Ectodermal cell (in vitro differentiated cells): ENCODE measurements at regions not wholly inside any gene's neighbourhood (a gene's known extent, or its start where the extent isn't known, plus 50 kb on each side); places are given as distances from the start of the nearest gene placed in this dataset.

Source experiments
- H3K27ac ChIP-seq: 2 replicates; pipeline ENCODE4 v1.7.0; 2013; ENCODE audit warnings: mild to moderate bottlenecking, low read depth, low read length; ENCODE audit not compliant: insufficient read depth, poor library complexity, severe bottlenecking
- H3K27me3 ChIP-seq: 2 replicates; pipeline ENCODE4 v1.7.0; 2013; ENCODE audit warnings: mild to moderate bottlenecking, low read length; ENCODE audit not compliant: insufficient read depth, control insufficient read depth, poor library complexity, severe bottlenecking
- H3K36me3 ChIP-seq: one replicate; pipeline ENCODE4 v1.7.0; 2013; ENCODE audit warnings: low read length; ENCODE audit not compliant: control insufficient read depth, insufficient read depth
- H3K4me1 ChIP-seq: one replicate; pipeline ENCODE4 v1.7.0; 2013; ENCODE audit warnings: low read length; ENCODE audit not compliant: control insufficient read depth, insufficient read depth
- H3K4me3 ChIP-seq: 2 replicates; pipeline ENCODE4 v1.7.0; 2013; ENCODE audit warnings: low read depth, low read length, control low read depth; ENCODE audit not compliant: insufficient read depth
- H3K9me3 ChIP-seq: 2 replicates; pipeline ENCODE4 v1.7.0; 2013; ENCODE audit warnings: mild to moderate bottlenecking, low read length, moderate library complexity; ENCODE audit not compliant: control insufficient read depth
- WGBS, 2 experiments: methylation state at CpG; one replicate each; pipeline ENCODE4 v1.1.7; 2013; ENCODE audit warnings: missing lambda C conversion rate in 2 of 2; 5-methylcytosine and 5-hydroxymethylcytosine counted together

DNA sequence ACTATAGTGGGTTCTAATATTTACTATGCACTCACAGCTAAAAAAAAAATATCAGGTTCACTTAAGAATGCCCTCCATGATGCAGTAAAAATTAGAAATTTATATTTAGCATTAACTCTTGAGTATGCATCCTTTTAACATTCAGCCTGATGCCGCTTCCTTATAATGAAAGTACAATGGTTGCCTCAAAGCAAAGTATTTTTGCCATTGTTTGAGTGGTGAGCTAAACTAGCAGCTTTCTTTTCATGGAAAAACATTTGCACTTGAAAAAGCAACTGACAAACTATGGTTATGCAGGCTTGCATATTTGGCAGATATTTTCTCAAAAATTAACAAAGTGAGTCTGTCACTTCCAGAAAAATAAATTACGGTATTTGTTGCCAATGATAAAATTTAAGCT, 188.6 kb downstream of the SLC6A15 start:
- Histone ChIP-seq H3K27me3 (no peaks in the 10 kb centered on the region), H3K27ac (no peak overlapping the region), H3K36me3 (no peaks in the 10 kb centered on the region), H3K4me3 (no peak overlapping the region), H3K4me1 (no peaks in the 10 kb centered on the region), H3K9me3 (no peaks in the 10 kb centered on the region)
- whole genome bisulfite sequencing, 2 experiments, result 70 to 77% methylated on average over 1 to 2 of the region's 2 CpGs

GRCh38 chr12:84719997-84720396, 192.6 kb downstream of the SLC6A15 start:
- Histone ChIP-seq H3K27ac (no peak overlapping the region), H3K27me3 (no peaks in the 10 kb centered on the region), H3K36me3 (no peaks in the 10 kb centered on the region), H3K4me3 (no peak overlapping the region), H3K4me1 (no peaks in the 10 kb centered on the region), H3K9me3 (no peaks in the 10 kb centered on the region)
- 92 to 97% methylated on average over 1 of the region's 1 CpG for WGBS, 2 experiments

DNA sequence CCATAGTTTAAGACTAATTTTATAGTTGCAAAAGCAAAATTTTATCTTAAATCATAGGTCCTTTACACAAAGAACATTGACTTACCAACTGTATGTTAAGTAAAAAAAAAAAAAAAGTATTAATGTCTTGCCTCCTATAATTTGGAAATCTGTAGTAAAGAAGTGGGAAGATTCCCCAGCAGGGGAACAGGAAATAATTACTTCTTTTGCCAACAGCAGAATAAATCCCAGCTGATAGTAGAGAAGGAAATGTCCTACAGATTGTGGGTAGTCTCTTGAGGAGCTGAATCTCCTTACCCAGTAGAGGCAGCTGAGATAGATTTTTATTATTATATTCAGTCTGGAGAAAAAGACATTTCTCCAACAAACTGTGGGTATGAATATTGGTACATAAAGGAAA, 193.7 kb downstream of the SLC6A15 start:
- no peaks in the 10 kb centered on the region for H3K36me3 ChIP-seq
- H3K4me1 ChIP-seq, result no peaks in the 10 kb centered on the region
- H3K9me3 ChIP-seq, result no peaks in the 10 kb centered on the region
- H3K4me3 ChIP-seq, result no peak overlapping the region
- no peak overlapping the region for H3K27ac ChIP-seq
- H3K27me3 ChIP-seq, result no peaks in the 10 kb centered on the region

GRCh38 chr12:84712747-84713146, 199.9 kb downstream of the SLC6A15 start:
- Histone ChIP-seq H3K4me1 (no peaks in the 10 kb centered on the region), H3K36me3 (no peaks in the 10 kb centered on the region), H3K27me3 (no peaks in the 10 kb centered on the region), H3K4me3 (no peak overlapping the region), H3K27ac (no peak overlapping the region), H3K9me3 (no peaks in the 10 kb centered on the region)
- WGBS, 2 experiments, result 79 to 95% methylated on average over 3 to 4 of the region's 4 CpGs

DNA sequence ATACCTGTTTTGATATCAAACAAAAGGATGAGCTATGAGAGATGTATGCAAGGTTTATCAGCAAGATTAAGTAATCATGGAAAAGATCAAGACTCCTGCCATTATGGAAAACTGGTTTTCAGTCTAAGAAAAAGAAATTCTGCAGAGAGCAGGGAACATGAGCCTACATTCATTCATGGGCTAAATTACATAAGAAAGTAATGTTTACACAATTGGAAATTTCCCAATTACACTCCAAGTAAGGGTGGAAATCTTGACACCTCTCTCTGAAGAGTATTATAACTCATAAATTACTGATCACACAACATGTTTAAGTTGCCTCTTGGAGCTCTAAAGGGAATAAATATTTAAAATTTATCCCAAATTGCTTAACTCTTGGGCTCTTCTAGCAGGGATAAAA, 206.2 kb downstream of the SLC6A15 start:
- Histone ChIP-seq H3K27me3 (no peaks in the 10 kb centered on the region), H3K4me3 (no peak overlapping the region), H3K27ac (no peak overlapping the region), H3K9me3 (no peaks in the 10 kb centered on the region), H3K4me1 (no peaks in the 10 kb centered on the region), H3K36me3 (no peaks in the 10 kb centered on the region)

GRCh38 chr12:84704856-84705255, 207.7 kb downstream of the SLC6A15 start:
- no peak overlapping the region for H3K4me3 ChIP-seq
- no peaks in the 10 kb centered on the region for H3K36me3 ChIP-seq
- H3K4me1 ChIP-seq, result no peaks in the 10 kb centered on the region
- H3K27ac ChIP-seq, result no peak overlapping the region
- H3K27me3 ChIP-seq, result no peaks in the 10 kb centered on the region
- H3K9me3 ChIP-seq, result no peaks in the 10 kb centered on the region

DNA sequence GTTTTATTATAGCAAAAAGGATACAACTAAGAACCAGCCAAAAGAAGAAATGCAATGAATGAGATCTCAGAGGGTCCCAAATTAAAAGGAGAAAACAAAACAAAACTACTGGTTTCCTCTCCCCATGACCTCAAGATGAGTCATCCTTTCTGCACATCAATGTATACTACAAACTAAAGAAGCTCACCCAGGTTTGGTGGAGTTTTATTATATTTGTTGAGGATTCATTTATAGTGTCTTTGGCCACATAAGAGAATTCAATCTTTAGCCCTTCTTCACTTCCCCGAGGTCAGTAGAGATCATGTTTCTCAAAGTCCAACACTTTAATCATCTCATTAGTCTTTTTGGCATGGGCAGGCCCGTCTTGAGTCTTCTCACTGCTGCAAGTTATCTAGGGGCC, 210.6 kb downstream of the SLC6A15 start:
- H3K27ac ChIP-seq, result no peak overlapping the region
- H3K27me3 ChIP-seq, result no peaks in the 10 kb centered on the region
- H3K36me3 ChIP-seq, result no peaks in the 10 kb centered on the region
- no peaks in the 10 kb centered on the region for H3K4me1 ChIP-seq
- H3K9me3 ChIP-seq, result no peaks in the 10 kb centered on the region
- 85 to 94% methylated on average over 2 of the region's 2 CpGs for WGBS, 2 experiments
- H3K4me3 ChIP-seq, result no peak overlapping the region

DNA sequence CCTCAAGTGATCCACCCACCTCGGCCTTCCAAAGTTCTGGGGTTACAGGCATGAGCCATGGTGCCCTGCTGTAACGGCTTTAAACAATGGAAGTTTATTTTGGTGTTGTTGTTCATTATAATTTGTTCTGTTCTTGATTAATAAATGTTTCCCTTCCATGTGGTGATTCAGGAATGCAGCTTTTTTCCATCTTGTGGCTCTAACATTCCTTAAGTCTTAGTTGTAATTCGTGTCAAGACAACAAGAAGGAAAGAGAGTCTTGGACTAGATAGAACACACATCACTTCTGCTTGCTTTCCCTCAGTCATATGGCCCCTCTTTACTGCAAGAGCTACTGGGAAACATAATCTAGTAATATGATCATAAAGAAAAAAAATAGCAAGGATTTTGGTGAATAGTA, 211.6 kb downstream of the SLC6A15 start:
- Histone ChIP-seq H3K36me3 (no peaks in the 10 kb centered on the region), H3K27me3 (no peaks in the 10 kb centered on the region), H3K27ac (no peak overlapping the region), H3K4me3 (no peak overlapping the region), H3K9me3 (no peaks in the 10 kb centered on the region), H3K4me1 (no peaks in the 10 kb centered on the region)
- 90 to 92% methylated on average over 3 of the region's 3 CpGs for WGBS, 2 experiments

DNA sequence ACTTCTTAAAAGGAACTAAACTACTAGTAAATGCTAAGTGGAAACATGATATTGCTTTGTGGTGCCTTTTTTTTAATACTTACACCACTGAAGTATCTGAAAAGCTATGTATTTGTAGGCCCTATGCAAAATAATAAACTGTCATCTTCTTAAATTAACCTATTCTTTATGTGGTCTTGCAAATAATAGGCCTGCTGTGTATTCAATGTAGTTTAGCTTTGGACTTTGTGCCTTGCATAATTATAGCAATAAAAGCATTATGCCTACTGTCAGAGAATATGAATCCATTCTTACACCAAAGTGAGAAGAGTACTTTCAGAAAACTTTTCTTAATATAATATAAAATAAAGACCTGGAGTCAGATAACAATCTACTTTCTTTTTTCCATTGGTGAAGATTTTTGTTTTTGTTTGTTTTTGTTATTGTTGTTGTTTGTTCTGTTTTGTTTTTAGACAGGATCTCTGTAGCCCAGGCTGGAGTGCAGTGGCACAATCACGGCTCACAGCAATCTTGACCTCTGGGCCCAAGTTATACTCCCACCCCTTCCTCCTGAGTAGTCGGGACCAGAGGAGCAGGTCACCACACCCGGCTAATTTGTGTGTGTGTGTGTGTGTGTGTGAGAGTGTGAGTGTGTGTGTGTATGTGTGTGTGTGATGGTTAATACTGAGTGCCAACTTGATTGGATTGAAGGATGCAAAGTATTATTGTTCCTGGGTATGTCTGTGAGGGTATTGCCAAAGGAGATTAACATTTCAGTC, 213.8 kb downstream of the SLC6A15 start:
- Histone ChIP-seq H3K36me3 (no peaks in the 10 kb centered on the region), H3K4me3 (no peak overlapping the region), H3K27me3 (no peaks in the 10 kb centered on the region), H3K4me1 (no peaks in the 10 kb centered on the region), H3K27ac (no peak overlapping the region), H3K9me3 (no peaks in the 10 kb centered on the region)
- 81 to 93% methylated on average over 3 of the region's 3 CpGs for WGBS, 2 experiments

- Histone ChIP-seq H3K4me3 (no peak overlapping the region), H3K9me3 (no peaks in the 10 kb centered on the region), H3K36me3 (no peaks in the 10 kb centered on the region), H3K27me3 (no peaks in the 10 kb centered on the region), H3K27ac (no peak overlapping the region), H3K4me1 (no peaks in the 10 kb centered on the region)
- 20 to 81% methylated on average over 1 to 3 of the region's 3 CpGs for WGBS, 2 experiments
These were observed 215.6 kb downstream of the SLC6A15 start for GRCh38 chr12:84696908-84697540.
